Upper lobe of left lung (tissue), 4 donors: ENCODE measurements at regions not wholly inside any gene's neighbourhood (a gene's known extent, or its start where the extent isn't known, plus 50 kb on each side); places are given as distances from the start of the nearest gene placed in this dataset.

Source experiments
- POLR2A ChIP-seq, 4 donors: fragments of 450-650 bp; IDR thresholded peaks; one replicate each; pipeline ENCODE4 v1.5.1; 2016 to 2017; ENCODE audit warnings: antibody characterized with exemption in 4 of 4, mild to moderate bottlenecking in 2 of 4
- TF ChIP-seq, protein P1 (sequence below), 6 experiments: fragments of 450-650 bp in 4 of 6; fragments of 200-600 bp in 2 of 6; sonication (generic) in 2 of 6; IDR thresholded peaks; one replicate each; pipeline ENCODE4 v1.5.1; 2016 to 2019; ENCODE audit warnings: antibody characterized with exemption in 6 of 6

DNA sequence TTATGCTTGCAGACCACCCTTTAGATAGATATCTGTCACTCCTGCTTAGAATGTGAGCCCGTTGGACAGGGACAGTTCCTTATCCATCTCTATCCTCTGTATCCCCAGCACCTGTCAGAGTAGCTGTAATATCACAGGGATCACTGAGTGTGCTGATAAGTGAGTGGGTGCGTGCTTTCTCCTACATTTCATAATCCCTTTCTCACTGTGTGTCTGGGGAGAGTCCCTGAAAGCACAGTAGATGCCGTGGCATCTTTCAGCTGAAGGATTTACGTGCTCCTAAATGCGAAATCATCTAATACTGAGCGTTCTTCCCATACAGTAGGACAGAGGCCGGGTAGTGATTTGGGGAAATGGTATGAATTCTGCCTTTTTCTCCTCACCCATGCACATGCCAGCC is 198.9 kb upstream of the SASH1 start:
- TF ChIP-seq, protein P1, sequence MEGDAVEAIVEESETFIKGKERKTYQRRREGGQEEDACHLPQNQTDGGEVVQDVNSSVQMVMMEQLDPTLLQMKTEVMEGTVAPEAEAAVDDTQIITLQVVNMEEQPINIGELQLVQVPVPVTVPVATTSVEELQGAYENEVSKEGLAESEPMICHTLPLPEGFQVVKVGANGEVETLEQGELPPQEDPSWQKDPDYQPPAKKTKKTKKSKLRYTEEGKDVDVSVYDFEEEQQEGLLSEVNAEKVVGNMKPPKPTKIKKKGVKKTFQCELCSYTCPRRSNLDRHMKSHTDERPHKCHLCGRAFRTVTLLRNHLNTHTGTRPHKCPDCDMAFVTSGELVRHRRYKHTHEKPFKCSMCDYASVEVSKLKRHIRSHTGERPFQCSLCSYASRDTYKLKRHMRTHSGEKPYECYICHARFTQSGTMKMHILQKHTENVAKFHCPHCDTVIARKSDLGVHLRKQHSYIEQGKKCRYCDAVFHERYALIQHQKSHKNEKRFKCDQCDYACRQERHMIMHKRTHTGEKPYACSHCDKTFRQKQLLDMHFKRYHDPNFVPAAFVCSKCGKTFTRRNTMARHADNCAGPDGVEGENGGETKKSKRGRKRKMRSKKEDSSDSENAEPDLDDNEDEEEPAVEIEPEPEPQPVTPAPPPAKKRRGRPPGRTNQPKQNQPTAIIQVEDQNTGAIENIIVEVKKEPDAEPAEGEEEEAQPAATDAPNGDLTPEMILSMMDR (IDR thresholded peaks at IDR 0.05), result no peak
- TF ChIP-seq POLR2A (IDR thresholded peaks at IDR 0.05), result no peak
